ENCODE measurements at regions not wholly inside any gene's neighbourhood (a gene's known extent, or its start where the extent isn't known, plus 50 kb on each side); places are given as distances from the start of the nearest gene placed in this dataset.
"Not testable (repeated sequence)": the region's sequence is repeated elsewhere in the genome, so short reads cannot be mapped to it uniquely, and the experiment has no call there.

DNA sequence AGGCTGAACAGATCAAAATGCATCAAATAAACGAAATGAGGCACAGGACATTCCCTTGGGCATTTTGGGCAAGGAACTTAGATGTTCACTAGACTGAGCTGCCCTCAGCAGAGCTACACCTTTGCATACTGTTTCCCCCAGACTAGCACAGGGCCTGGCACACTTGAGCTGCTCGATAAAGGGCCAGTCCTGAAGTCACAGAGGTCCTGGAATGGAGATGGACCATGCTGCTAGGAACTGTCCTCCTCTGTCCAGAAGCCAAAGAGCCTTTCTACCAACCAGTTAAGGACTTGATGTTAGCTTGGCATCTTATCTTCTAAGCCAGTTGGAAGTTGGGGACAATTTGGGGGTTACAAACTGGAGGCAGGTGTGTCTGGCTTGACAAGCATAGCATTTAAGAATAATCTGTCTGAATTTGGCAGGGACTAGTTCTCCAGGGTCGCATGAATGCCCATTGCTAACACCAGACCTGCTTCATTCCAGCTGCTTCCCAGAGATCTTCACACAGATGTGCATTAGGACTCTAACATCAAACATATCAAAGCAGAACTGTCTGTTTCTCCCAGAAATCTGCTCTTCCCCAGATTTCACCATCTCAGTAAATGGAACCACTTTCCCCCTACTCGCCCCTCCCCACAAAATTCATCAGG lies 152.2 kb upstream of the PDE1C start:
- Histone ChIP-seq H3K9me2 (replicated peaks; ENCODE audit: low read depth, low read length) (no peaks in the 10 kb centered on the region), H4K20me1 (ENCODE audit: insufficient read depth, low read length, poor library complexity, severe bottlenecking) (no peaks in the 10 kb centered on the region), H3K4me2 (ENCODE audit: low read depth, low read length, poor library complexity, severe bottlenecking) (no peak overlapping the region), H3K9me3 (ENCODE audit: insufficient read depth, low read depth, low read length) (no peaks in the 10 kb centered on the region; the same call in 1 of the 2 replicates), H2AFZ (ENCODE audit: low read length) (no peak overlapping the region), H3K4me1 (ENCODE audit: insufficient read depth, low read length, poor library complexity, severe bottlenecking) (no peaks in the 10 kb centered on the region), H3K9ac (ENCODE audit: low read depth, low read length, poor library complexity, severe bottlenecking) (no peak overlapping the region), H3K36me3 (ENCODE audit: insufficient read depth, low read length) (no peaks in the 10 kb centered on the region), H3F3A (ENCODE audit: low read depth) (no peaks in the 10 kb centered on the region), H3K27me3 (ENCODE audit: insufficient read depth, low read length, poor library complexity, severe bottlenecking) (no peaks in the 10 kb centered on the region), H3K4me3 (ENCODE audit: low read length, poor library complexity, severe bottlenecking) (no peak overlapping the region), H3K79me2 (ENCODE audit: insufficient read depth, low read length) (no peaks in the 10 kb centered on the region)
- TF ChIP-seq EZH2phosphoT487 (IDR thresholded peaks at IDR 0.05; ENCODE audit: borderline replicate concordance): no peak
- TF ChIP-seq, protein P1, sequence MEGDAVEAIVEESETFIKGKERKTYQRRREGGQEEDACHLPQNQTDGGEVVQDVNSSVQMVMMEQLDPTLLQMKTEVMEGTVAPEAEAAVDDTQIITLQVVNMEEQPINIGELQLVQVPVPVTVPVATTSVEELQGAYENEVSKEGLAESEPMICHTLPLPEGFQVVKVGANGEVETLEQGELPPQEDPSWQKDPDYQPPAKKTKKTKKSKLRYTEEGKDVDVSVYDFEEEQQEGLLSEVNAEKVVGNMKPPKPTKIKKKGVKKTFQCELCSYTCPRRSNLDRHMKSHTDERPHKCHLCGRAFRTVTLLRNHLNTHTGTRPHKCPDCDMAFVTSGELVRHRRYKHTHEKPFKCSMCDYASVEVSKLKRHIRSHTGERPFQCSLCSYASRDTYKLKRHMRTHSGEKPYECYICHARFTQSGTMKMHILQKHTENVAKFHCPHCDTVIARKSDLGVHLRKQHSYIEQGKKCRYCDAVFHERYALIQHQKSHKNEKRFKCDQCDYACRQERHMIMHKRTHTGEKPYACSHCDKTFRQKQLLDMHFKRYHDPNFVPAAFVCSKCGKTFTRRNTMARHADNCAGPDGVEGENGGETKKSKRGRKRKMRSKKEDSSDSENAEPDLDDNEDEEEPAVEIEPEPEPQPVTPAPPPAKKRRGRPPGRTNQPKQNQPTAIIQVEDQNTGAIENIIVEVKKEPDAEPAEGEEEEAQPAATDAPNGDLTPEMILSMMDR (conservative IDR thresholded peaks at IDR 0.05; ENCODE audit: low read length): no peak

- Histone ChIP-seq H3K4me3 (ENCODE audit: low read length, poor library complexity, severe bottlenecking) (no peak overlapping the region), H3K9ac (ENCODE audit: low read depth, low read length, poor library complexity, severe bottlenecking) (no peak overlapping the region), H3K79me2 (ENCODE audit: insufficient read depth, low read length) (no peaks in the 10 kb centered on the region), H3K9me2 (replicated peaks; ENCODE audit: low read depth, low read length) (no peaks in the 10 kb centered on the region), H3K27me3 (ENCODE audit: insufficient read depth, low read length, poor library complexity, severe bottlenecking) (no peaks in the 10 kb centered on the region), H3F3A (ENCODE audit: low read depth) (no peaks in the 10 kb centered on the region), H3K9me3 (ENCODE audit: insufficient read depth, low read depth, low read length) (no peaks in the 10 kb centered on the region), H2AFZ (ENCODE audit: low read length) (no peak overlapping the region), H4K20me1 (ENCODE audit: insufficient read depth, low read length, poor library complexity, severe bottlenecking) (no peaks in the 10 kb centered on the region), H3K36me3 (ENCODE audit: insufficient read depth, low read length) (no peaks in the 10 kb centered on the region), H3K4me2 (ENCODE audit: low read depth, low read length, poor library complexity, severe bottlenecking) (no peak overlapping the region), H3K4me1 (ENCODE audit: insufficient read depth, low read length, poor library complexity, severe bottlenecking) (no peaks in the 10 kb centered on the region)
- no peak for TF ChIP-seq EZH2phosphoT487 (IDR thresholded peaks at IDR 0.05; ENCODE audit: borderline replicate concordance)
- TF ChIP-seq, protein P1 (conservative IDR thresholded peaks at IDR 0.05; ENCODE audit: low read length): no peak
These were observed 151.5 kb upstream of the PDE1C start for GRCh38 chr7:32221736-32222135.

- Histone ChIP-seq H3K9me2 (replicated peaks; ENCODE audit: low read depth, low read length) (no peaks in the 10 kb centered on the region), H3K36me3 (ENCODE audit: insufficient read depth, low read length) (no peaks in the 10 kb centered on the region)
- TF ChIP-seq EZH2phosphoT487 (IDR thresholded peaks at IDR 0.05; ENCODE audit: borderline replicate concordance): no peak
- TF ChIP-seq, protein P1 (conservative IDR thresholded peaks at IDR 0.05; ENCODE audit: low read length): no peak
These were observed 150.8 kb upstream of the PDE1C start for GRCh38 chr7:32221056-32221455.

GRCh38 chr7:32219831-32220230 lies 149.6 kb upstream of the PDE1C start:
- H3K27me3 ChIP-seq (ENCODE audit: insufficient read depth, low read length, poor library complexity, severe bottlenecking); H3K4me2 ChIP-seq (ENCODE audit: low read depth, low read length, poor library complexity, severe bottlenecking); H4K20me1 ChIP-seq (ENCODE audit: insufficient read depth, low read length, poor library complexity, severe bottlenecking); H2AFZ ChIP-seq (ENCODE audit: low read length); H3K4me1 ChIP-seq (ENCODE audit: insufficient read depth, low read length, poor library complexity, severe bottlenecking); H3F3A ChIP-seq (ENCODE audit: low read depth); H3K79me2 ChIP-seq (ENCODE audit: insufficient read depth, low read length); H3K4me3 ChIP-seq (ENCODE audit: low read length, poor library complexity, severe bottlenecking); H3K36me3 ChIP-seq (ENCODE audit: insufficient read depth, low read length); H3K9me2 ChIP-seq (replicated peaks; ENCODE audit: low read depth, low read length); H3K9me3 ChIP-seq (ENCODE audit: insufficient read depth, low read depth, low read length); H3K9ac ChIP-seq (ENCODE audit: low read depth, low read length, poor library complexity, severe bottlenecking): not testable (repeated sequence)

More at GRCh38 chr7:32221056-32221455, 150.8 kb upstream of the PDE1C start:
- H3K79me2 ChIP-seq (ENCODE audit: insufficient read depth, low read length): no peaks in the 10 kb centered on the region
- H3K9ac ChIP-seq (ENCODE audit: low read depth, low read length, poor library complexity, severe bottlenecking): no peak overlapping the region
- H3K4me3 ChIP-seq (ENCODE audit: low read length, poor library complexity, severe bottlenecking): no peak overlapping the region
- H3K27me3 ChIP-seq (ENCODE audit: insufficient read depth, low read length, poor library complexity, severe bottlenecking): no peaks in the 10 kb centered on the region
- H3K4me1 ChIP-seq (ENCODE audit: insufficient read depth, low read length, poor library complexity, severe bottlenecking): no peaks in the 10 kb centered on the region
- H3K9me3 ChIP-seq (ENCODE audit: insufficient read depth, low read depth, low read length): no peaks in the 10 kb centered on the region
- no peak overlapping the region for H3K4me2 ChIP-seq (ENCODE audit: low read depth, low read length, poor library complexity, severe bottlenecking)
- no peaks in the 10 kb centered on the region for H4K20me1 ChIP-seq (ENCODE audit: insufficient read depth, low read length, poor library complexity, severe bottlenecking)
- H2AFZ ChIP-seq (ENCODE audit: low read length): no peak overlapping the region
- H3F3A ChIP-seq (ENCODE audit: low read depth): no peaks in the 10 kb centered on the region

Measured in Loucy (cell line).